Right ventricle myocardium inferior (tissue), 1 donor: ENCODE measurements at regions not wholly inside any gene's neighbourhood (a gene's known extent, or its start where the extent isn't known, plus 50 kb on each side); places are given as distances from the start of the nearest gene placed in this dataset.

Experiments used
- ATAC-seq: fragments of 200-7000 bp; cut with Tn5 transposase; one replicate; pipeline ENCODE4 v1.9.1; 2020; ENCODE audit warnings: mild to moderate bottlenecking, moderate library complexity
- DNase-seq: peaks from one replicate; pipeline ENCODE4 v3.0.0; 2021; ENCODE audit errors: missing footprints
- intact Hi-C: fragments of 100-400 bp; cut with DNase I; formaldehyde crosslinking; loops from one replicate; pipeline ENCODE4 v1.11.0; 2022
- donor health status: DM: no; HTN: yes; CAD: no; lungs with severe emphysema.

DNA sequence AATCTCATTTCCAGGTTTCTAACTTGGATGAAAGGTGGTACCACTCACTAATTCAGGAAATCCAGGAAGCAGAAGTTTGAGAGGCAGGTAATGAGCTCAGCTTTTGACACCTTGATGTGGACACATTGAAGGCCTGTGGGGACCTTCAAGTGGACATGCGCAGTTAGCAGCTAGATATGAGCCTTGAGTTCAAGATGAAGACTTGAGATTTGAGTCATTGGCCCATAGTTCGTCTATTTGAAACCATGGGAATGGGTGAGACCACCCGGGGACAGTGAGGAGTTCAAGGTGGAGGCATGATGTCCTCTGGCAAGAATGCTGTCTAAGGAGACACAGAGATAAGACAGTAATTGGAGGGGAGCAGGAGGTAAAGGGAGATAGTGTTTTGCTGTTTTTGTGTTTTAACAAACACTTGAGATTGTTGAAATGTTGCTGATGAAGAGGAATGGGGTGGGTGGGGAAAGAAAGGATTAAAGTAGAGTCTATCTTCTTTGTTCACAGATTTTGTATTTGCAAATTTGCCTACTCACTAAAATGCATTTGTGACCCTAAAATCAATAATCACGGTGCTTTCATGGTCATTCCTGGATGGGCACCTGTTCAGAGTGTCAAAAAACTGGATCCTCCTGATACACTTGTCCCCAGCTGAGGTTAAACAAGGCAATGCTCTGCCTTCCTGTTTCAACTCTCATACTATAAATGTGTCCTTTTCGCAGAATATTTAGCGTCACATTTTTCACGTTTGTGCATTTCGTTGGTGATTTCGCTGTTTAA, 69.5 kb upstream of the PLXNC1 start:
- intact Hi-C loops, result loop anchor here (5.0 to 10.0 kb wide), 2 partner anchors 312 to 504 kb away; partner anchors contain the start of gene SOCS2
- ATAC-seq (no peak), DNase-seq (no peak)

DNA sequence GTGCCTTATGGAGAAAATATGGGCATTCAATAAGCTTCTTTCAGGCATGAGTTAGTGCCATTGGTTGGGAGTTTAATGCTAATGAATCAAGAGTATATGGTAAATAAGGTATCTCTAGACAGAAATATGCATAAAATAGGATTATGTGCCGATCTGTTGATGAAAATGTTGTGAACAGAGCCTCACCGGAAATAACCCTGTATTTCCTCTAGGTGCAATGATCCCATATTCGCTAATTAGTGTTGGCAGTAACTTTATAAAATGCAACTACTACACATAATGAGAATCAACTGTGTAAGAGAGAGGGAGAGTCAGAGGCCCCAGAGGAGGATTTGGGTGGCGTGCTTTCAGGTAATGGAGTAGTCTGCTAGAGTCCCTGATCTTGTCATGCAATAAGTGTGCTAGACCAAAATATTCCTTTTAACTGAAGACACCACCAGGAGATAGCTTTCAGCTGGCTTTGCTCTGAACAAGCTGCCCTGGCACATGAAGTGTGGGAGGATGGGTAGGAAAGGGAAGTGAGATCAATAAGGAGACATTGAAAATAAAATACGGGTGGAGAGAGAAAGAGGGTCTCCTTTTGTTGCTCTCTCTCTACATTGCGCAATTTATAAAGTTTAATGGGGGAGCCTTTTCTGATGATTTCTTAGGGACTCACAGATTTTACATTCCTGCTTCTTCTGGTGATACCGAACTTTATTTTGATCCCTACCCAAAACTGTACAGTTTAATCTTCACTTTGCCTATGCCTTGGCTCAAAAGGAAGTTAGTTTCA, 68.6 kb upstream of the PLXNC1 start:
- DNase-seq (no peak), ATAC-seq (no peak)
- intact Hi-C loops, result loop anchor here (5.0 to 10.0 kb wide), 2 partner anchors 312 to 505 kb away; partner anchors contain the start of gene SOCS2

DNA sequence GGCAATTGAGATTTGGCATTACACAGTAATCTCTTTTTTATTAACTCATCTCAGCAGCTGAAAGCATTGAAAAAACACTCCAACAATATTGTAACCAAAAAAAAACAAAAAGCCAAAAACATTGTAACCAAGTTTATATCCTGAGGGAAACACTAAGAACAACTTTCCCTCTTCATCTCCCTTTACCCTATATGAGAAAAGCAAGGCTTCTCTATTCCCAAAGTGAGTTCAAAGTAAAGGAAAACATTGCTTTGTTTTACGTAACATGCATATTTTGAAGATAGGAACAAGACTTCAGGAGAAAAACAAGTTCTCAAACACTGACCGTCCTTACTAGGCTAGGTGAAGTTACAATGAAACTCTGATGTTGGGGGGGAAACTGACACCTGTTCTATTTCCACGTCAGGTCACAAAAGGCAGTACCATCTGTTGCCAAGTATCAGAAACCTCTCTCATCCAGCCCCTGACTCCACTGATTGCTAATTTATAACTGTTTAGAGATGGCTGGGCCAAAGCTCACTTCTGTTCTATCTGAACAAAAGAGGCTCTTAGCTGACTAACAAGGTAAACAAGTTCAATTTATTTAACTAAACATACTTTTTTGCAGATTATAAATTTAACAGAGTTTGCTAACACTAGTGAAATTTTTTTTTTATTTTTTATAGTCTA, 67.9 kb upstream of the PLXNC1 start:
- ATAC-seq (no peak), DNase-seq (no peak)
- intact Hi-C loops, result no loop called here

DNA sequence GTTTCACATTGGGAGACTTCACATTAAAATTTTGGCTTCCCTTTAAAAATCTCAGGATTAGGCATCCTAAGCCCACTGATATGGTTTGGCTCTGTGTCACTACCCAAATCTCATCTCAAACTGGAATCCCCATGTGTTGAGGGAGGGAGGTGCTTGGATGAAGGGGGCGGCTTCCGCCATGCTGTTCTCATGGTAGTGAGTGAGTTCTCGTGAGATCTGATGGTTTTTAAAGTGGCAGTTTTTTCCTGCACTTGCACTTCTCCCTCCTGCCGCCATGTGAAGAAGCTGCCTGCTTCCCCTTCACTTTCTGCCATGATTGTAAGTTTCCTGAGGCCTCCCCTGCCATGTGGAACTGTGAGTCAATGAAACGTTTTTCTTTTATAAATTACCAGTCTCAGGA, 65.7 kb upstream of the PLXNC1 start:
- intact Hi-C loops, result no loop called here
- ATAC-seq (no peak), DNase-seq (no peak)

DNA sequence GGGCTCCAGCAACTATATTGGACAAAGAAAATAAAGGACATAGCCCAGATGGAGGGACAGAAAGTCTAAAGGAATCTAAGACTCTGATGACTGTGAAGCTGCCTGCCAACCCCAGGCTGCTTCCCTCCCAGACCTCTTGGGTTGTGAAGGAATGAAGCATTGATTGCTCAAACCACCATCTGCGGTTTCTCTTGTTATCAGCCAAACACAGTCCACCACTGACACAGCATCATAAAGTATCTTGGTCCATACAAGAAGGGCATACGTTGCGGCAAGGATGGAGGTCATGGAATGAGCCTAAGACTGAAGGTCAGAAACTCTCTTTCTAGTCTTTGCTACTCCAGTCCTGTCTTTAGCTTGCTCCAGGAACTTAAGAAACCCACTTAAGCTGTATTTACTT, 58.5 kb upstream of the PLXNC1 start:
- intact Hi-C loops, result no loop called here
- DNase-seq, result no peak
- no peak for ATAC-seq

DNA sequence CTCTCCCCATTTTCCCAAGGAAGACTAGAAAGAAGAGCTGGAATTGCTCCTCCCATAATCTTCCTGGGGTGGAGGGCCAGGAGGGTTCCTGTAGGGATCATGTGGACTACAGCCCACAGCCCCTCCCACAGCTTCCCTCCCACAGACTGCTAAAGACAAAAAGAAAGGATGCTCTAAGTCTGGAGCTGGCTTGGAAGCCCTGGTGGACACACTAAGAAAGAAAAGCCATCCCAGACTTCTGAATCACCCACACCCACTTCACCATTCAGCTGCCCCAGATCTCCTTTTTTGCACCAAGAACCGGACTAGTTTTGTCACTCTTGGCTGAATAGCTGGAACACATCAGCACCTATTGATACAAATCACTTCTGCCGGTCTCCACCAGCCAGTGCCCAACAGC, 56.8 kb upstream of the PLXNC1 start:
- ATAC-seq, result no peak
- intact Hi-C loops, result no loop called here

DNA sequence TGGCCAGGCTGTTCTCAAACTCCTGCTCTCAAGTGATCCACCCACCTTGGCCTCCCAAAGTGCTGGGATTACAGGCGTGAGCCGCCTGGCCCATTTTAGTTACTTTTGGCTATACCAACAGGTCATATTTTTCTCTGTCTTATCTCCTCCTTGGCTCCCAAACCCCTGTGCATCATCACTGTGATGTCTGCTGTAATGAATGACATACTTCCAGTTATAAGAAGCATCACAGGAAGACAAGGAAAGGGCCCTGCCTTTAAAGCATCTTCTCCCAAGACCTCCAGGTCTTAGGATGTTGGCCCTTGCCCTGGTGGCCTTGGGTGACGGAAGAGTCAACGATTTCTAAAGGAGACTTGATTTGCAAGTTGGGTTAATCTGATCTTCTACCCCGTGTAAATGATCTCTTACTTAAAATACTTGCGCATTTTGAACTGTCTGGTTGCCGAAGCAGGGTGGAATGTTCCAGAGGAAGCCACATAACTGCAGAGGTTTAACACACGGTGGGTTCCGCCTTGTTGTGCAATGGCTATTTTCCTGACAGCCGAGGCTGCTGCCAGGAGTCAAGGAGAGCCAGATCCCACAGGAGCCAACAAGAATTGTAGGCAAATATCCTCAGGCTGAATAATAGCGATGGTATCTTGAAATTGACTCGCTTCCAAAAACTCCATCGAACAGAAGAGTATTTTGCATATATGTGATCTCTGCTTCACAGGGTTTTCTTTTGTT, 55.7 kb upstream of the PLXNC1 start:
- intact Hi-C loops, result no loop called here
- DNase-seq, result no peak
- no peak for ATAC-seq

More for the DNA sequence above, 56.8 kb upstream of the PLXNC1 start:
- DNase-seq, result no peak

DNA sequence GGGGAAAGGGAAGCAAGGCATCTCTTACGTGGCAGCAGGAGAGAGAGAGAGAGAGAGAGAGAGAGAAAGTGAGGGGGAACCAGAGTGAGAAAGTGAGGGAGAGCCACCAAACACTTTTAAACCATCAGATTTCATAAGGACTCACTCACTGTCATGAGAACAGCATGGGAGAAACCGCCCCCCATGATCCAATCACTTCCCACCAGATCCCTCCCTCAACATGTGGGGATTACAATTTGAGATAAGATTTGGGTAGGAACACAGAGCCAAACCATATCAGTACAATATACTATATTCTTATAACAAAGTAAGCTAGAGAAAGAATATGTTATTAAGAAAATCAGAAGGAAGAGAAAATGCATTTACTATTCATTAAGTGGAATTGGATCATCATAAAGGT, 53.7 kb upstream of the PLXNC1 start:
- intact Hi-C loops, result no loop called here
- DNase-seq (no peak), ATAC-seq (no peak)

DNA sequence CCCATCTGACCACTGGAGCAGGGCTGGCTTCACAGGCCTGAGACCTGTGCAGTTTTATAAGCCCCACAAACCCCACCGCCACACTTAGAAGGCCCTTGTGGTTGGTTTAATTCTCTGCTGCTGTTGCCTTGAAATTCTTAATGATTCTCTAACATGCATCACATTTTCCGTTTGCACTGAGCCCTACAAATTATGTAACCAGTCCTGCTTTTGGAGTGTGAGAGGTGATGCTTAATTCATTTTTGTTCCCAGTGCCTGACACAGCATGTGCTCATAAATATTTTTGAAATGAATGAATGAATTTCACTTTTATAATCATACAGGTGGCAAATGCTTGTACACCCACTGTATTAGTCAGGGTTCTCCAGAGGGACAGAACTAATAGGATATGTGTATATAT, 52.8 kb upstream of the PLXNC1 start:
- no peak for ATAC-seq
- intact Hi-C loops, result no loop called here
- no peak for DNase-seq

DNA sequence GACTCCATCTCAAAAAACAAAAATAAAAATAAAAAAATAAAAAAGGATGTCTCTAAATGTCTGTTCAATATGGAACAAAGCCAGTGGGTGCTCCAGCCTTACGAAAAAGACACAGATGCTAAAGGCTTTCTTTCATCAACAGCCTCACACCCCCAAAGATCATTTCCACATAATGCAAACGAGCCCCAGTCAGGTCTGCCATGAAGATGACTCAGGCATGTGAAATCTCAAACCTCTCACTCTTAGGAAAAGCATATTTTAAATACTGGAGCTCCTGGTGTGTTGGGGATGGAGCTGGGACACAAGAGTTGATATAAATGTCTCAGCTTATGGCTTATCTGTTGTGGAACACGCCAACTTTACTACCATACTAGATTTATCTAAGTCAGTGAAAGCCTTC, 49.9 kb upstream of the PLXNC1 start:
- intact Hi-C loops, result no loop called here
- DNase-seq, result no peak
- no peak for ATAC-seq
